ENCODE measurements at regions not wholly inside any gene's neighbourhood (a gene's known extent, or its start where the extent isn't known, plus 50 kb on each side); places are given as distances from the start of the nearest gene placed in this dataset.

- no peaks in the 10 kb centered on the region for H3K27me3 Mint-ChIP-seq (ENCODE audit: unreplicated experiment)
- no peaks in the 10 kb centered on the region for H3K36me3 Mint-ChIP-seq (ENCODE audit: unreplicated experiment)
- H3K9me3 Mint-ChIP-seq (ENCODE audit: unreplicated experiment) = peaks cover 19% of the 10 kb centered on the region
- no peak overlapping the region for H3K4me3 Mint-ChIP-seq (ENCODE audit: unreplicated experiment)
- no peak overlapping the region for H3K27ac Mint-ChIP-seq (ENCODE audit: unreplicated experiment)
- no peak for TF ChIP-seq CTCF (IDR thresholded peaks at IDR 0.05)
- DNase-seq (ENCODE audit: extremely low spot score, unreplicated experiment) = no peak
- no peaks in the 10 kb centered on the region for H3K4me1 Mint-ChIP-seq (ENCODE audit: unreplicated experiment)
Measured at GRCh38 chr12:73384592-73384991, 1112.4 kb downstream of the TRHDE start.

- no peak for DNase-seq (ENCODE audit: extremely low spot score, unreplicated experiment)
- Mint-ChIP-seq H3K36me3 (ENCODE audit: unreplicated experiment) (no peaks in the 10 kb centered on the region), H3K4me3 (ENCODE audit: unreplicated experiment) (no peak overlapping the region), H3K4me1 (ENCODE audit: unreplicated experiment) (no peaks in the 10 kb centered on the region), H3K9me3 (ENCODE audit: unreplicated experiment) (no peaks in the 10 kb centered on the region), H3K27ac (ENCODE audit: unreplicated experiment) (no peak overlapping the region), H3K27me3 (ENCODE audit: unreplicated experiment) (no peaks in the 10 kb centered on the region)
- TF ChIP-seq CTCF (IDR thresholded peaks at IDR 0.05) = no peak
Measured at GRCh38 chr12:73390261-73390660, 1118.1 kb downstream of the TRHDE start.

GRCh38 chr12:73413051-73413450 lies 1124.6 kb upstream of the ATXN7L3B start:
- Mint-ChIP-seq H3K4me1 (ENCODE audit: unreplicated experiment) (no peaks in the 10 kb centered on the region), H3K9me3 (ENCODE audit: unreplicated experiment) (peaks cover 27% of the 10 kb centered on the region), H3K4me3 (ENCODE audit: unreplicated experiment) (no peak overlapping the region), H3K27me3 (ENCODE audit: unreplicated experiment) (no peaks in the 10 kb centered on the region), H3K36me3 (ENCODE audit: unreplicated experiment) (no peaks in the 10 kb centered on the region), H3K27ac (ENCODE audit: unreplicated experiment) (no peak overlapping the region)
- no peak for TF ChIP-seq CTCF (IDR thresholded peaks at IDR 0.05)
- no peak for DNase-seq (ENCODE audit: extremely low spot score, unreplicated experiment)

GRCh38 chr12:73413974-73414373 lies 1123.7 kb upstream of the ATXN7L3B start:
- Mint-ChIP-seq H3K4me1 (ENCODE audit: unreplicated experiment) (no peaks in the 10 kb centered on the region), H3K9me3 (ENCODE audit: unreplicated experiment) (peaks cover 27% of the 10 kb centered on the region), H3K4me3 (ENCODE audit: unreplicated experiment) (no peak overlapping the region)

GRCh38 chr12:73414926-73415325 lies 1122.7 kb upstream of the ATXN7L3B start:
- Mint-ChIP-seq H3K36me3 (ENCODE audit: unreplicated experiment) (no peaks in the 10 kb centered on the region), H3K27me3 (ENCODE audit: unreplicated experiment) (no peaks in the 10 kb centered on the region), H3K4me1 (ENCODE audit: unreplicated experiment) (no peaks in the 10 kb centered on the region), H3K27ac (ENCODE audit: unreplicated experiment) (no peak overlapping the region), H3K9me3 (ENCODE audit: unreplicated experiment) (peaks cover 27% of the 10 kb centered on the region), H3K4me3 (ENCODE audit: unreplicated experiment) (no peak overlapping the region)
- TF ChIP-seq CTCF (IDR thresholded peaks at IDR 0.05) = no peak
- DNase-seq (ENCODE audit: extremely low spot score, unreplicated experiment) = no peak

More at GRCh38 chr12:73413974-73414373, 1123.7 kb upstream of the ATXN7L3B start:
- DNase-seq (ENCODE audit: extremely low spot score, unreplicated experiment) = no peak
- H3K27me3 Mint-ChIP-seq (ENCODE audit: unreplicated experiment) = no peaks in the 10 kb centered on the region
- no peak overlapping the region for H3K27ac Mint-ChIP-seq (ENCODE audit: unreplicated experiment)
- no peaks in the 10 kb centered on the region for H3K36me3 Mint-ChIP-seq (ENCODE audit: unreplicated experiment)
- TF ChIP-seq CTCF (IDR thresholded peaks at IDR 0.05) = no peak
